HS-27A (cell line): ENCODE measurements at regions not wholly inside any gene's neighbourhood (a gene's known extent, or its start where the extent isn't known, plus 50 kb on each side); places are given as distances from the start of the nearest gene placed in this dataset.

Source experiments
- DNase-seq: peaks from one replicate; pipeline ENCODE4 v3.0.0-alpha.2; 2012; ENCODE audit warnings: low read depth, missing footprints

DNA sequence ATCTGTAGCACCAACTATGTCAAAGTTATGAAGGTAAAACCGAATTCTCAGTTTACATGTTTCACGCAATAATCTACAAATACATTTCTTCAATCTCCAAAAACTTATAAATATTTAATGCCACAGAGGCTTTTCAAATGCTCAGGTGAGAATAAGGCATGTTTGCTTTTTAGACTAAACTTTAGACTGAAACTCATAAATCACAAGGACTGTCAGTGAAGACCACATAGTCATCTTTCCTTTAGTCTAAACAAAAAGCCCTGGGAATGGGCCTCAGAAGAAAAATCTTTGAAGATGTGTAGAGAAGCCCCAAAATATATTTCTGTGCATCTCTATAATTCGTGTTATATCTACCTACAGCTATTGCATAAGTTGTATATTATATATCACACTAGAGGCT is 54.5 kb upstream of the DCTD start:
- DNase-seq = no peak

DNA sequence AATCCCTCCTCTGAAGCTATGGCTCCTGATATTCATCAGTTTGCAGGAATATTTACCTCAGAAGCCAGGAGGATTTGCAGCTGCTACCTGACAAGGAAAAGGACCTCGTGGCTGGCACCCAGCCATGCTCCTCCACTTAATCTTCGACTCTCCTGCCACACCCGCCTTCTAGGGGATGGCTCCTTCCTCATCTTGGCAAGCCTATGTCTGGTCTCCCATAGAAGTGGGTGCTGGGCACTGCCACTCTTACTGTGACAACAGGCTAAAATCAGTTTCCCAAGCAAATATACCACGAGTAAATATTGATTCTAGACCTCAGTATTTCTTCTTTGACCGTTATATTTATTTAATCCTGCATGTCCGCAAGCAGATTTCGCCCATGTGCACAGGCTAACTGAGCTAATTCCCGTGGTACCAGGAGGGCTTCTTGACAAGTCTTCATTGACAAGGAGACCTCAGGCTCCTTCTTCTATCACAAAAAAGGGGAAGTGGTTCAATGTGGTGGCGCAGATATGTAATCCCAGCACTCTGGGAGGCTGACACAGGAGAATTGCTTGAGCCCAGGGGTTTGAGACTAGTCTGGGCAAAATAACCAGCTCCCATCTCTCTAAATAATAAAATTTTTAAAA is 52.6 kb upstream of the DCTD start:
- no peak for DNase-seq

DNA sequence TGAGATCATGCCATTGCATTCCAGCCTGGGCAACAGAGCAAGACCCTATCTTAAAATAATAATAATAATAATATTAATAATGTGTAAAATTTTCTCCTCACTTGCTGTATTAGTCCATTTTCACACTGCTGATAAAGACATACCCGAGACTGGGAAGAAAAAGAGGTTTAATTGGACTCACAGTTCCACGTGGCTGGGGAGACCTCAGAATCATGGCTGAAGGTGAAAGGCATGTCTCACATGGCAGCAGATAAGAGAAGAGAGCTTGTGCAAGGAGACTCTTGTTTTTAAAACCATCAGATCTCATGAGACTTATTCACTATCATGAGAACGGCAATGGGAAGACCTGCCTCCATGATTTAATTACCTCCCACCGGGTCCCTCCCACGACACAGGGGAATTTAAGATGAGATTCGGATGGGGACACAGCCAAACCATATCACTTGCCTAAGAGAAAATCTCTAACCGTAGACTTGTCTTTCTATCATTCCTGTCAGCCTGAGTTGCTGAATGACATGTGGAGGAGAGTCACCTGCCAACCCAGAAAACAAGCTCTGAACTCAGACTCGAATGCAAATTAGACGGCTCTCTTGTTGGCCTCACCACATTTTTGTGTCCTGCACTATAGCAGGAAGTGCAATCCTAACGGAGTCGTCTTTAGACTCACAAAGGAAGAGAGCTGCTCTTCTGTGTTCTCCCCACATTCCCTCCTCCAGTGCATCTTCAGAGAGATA is 51.9 kb upstream of the DCTD start:
- no peak for DNase-seq

DNA sequence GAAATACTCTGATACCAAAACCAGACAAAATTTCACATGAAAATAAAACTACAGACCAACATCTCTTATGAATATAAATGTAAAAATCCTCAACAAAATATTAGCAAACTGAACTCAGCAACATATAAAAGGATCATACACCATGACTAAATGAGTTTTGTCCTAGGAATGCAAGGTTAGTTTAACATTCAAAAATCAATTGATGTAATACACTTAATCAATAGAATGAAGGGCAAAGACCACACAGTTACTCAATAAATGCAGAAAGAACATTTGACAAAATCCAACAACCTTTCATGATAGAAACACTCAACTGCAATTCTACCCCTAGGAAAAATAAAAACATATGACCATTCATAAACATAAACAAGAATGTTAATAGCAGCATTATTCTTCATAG is 50.2 kb upstream of the DCTD start:
- no peak for DNase-seq
